SKM-1 treated with dmso at 0.1 percent for 144 hours (cell line): ENCODE measurements at regions not wholly inside any gene's neighbourhood (a gene's known extent, or its start where the extent isn't known, plus 50 kb on each side); places are given as distances from the start of the nearest gene placed in this dataset.

ENCODE experiments used
- DNase-seq: peaks from one replicate; lab custom pipeline; 2025; ENCODE audit not compliant: unreplicated experiment; lab: John Stamatoyannopoulos, UW

DNA sequence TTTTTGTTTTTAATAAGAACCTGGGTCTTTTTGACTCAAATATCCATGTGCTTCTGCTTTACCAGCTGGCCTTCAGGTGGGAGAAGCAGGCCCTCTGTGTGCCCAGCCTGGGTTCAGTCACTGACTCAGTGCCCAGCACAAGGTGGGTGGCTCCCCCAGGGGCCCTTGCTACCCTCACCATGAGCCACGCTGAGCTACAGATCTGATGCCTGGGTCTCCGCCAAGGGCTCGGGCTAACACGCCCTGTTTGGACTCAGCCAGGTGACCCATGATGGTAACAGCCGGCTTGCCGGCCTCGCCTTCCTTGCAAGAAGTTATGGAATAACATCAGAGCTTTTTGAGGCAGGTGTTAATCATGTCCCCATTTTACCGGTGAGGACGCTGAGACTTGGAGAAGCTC is 109.5 kb upstream of the NLRP1 start:
- DNase-seq: no peak

DNA sequence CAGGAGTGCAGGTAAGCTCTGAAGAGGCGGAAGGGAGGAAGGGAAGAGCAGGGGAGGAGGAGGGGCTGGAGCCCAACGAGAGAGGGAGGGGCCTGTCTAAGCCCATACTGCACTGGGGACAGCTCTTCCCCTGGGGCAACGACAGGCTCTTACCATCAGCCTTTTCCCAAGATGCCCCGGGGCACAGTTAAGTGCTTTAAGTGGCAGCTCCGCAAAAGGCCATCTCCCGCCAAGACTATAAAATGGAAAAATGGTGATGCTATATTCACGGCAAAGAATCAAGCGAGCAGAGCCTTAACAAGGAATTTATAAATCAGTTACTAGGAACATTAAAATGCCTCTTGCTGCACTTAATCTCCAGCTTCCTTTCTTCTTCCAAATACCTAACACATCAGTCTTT is 110.2 kb upstream of the NLRP1 start:
- DNase-seq: no peak

DNA sequence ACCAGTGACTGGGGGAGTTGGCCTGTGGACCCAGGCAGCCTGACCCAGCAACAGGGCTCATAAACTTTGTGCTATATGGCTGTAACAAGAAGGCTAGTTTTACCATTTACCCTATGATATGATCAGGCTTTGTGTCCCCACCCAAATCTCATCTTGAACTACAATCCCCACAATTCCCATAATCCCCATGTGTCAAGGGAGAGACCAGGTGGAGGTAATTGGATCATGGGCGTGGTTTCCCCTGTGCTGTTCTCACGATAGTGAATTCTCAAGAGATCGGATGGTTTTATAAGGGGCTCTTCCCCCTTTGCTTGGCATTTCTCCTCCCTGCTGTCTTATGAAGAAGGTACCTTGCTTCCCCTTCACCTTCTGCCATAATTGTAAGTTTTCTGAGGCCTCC is 111.2 kb upstream of the NLRP1 start:
- no peak for DNase-seq

DNA sequence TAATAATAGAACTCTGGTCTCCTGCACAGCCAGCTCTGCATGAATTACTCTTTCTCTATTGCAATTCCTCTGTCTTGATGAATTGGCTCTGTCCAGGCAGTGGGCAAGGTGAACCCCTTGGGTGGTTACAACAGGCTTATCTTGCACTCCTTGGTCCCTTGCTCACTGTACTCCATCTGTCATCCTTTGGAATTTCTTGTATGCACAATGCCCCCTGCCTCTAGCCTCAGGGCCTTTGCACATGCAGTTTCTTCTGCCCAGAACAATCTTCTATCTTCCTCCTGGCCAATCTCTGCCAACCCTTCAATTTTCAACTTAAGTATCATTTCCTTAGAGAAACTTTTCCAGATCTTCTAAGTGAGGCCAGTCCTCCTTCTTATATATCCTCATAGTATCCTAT is 114.7 kb upstream of the NLRP1 start:
- no peak for DNase-seq

DNA sequence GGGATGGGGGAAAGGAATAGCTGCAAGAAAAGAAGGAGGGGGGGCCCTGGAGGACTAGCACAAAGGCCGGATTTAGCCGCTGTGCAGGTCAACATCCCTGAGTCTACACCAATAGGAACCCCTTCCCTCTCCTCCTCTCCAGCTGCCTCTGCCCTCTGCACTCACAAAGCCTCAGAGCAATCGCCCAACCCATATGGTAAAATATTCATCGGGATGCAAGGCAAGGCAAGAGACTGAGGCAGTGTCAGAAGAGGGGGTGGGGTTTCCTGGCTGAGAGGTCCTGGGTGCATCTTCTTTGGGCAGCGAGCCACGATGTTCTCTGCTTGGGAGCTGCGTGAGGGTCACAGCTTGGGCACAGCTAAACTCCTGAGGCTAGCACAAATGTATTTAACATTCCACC is 115.5 kb upstream of the NLRP1 start:
- DNase-seq: no peak

DNA sequence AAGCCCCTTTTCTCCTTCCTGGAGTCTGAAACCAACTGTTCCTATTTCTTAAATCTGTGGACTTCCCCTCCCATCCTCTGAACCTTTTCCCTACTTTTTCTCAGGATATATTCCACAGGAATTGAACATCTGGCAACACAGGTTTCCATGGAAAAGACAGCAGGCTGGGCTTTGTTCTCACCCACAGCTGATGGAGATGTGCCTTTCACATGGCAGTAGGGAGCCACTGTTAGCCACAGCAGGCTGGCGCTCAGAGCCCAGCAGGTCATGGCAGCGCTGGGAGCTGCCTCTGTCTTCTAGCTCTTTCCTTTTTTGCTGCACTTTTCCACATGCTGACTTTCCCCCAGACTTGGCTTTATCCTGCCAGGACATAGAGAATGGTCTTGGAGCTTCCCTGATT is 116.4 kb upstream of the NLRP1 start:
- DNase-seq: no peak

DNA sequence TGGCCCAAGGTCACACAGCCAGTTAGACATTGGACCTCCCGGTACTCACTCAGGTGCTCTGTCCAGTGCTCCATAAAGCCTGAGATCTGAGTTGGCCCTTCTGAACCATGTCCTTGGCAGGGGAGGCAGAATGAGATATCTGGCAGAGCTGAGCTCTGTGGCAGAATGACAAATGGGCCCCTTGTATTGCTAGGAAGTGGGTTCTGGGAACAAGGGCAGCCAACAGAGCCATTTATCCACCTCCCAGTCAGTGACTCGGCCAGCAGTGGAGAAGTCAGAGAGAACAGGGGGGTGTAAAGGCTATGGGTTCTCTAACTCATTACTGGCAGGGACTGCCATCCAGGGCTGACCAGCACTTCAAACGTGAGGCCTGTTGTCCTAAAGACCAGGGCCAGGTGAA is 117.1 kb upstream of the NLRP1 start:
- no peak for DNase-seq

DNA sequence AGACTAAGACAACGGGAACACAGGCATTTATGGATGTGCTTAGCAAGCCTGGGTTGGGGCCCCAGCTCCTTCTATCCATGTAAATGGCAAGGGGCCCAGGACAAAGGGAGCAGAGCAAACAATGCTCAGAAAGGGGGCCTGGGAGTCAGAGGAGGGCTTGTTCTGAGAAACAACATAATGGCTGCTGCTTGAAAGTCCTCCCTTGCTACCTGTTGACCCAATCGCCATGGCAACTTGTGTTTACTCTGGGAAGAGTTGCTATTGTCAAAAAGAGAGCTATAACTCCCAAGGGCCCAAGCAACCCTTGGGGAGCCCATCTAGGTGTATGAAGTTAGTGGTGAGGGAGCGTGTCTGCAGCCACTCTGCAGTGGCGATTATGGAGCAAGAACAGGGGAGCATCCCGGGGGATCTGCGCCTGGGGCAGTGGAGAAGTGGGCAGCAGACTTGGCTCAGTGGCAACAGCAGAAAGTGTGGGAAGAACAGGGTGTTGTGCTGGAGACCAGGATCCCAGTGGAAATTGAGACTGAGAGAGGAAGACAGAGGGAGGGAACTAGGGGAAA is 118.7 kb upstream of the NLRP1 start:
- no peak for DNase-seq

DNA sequence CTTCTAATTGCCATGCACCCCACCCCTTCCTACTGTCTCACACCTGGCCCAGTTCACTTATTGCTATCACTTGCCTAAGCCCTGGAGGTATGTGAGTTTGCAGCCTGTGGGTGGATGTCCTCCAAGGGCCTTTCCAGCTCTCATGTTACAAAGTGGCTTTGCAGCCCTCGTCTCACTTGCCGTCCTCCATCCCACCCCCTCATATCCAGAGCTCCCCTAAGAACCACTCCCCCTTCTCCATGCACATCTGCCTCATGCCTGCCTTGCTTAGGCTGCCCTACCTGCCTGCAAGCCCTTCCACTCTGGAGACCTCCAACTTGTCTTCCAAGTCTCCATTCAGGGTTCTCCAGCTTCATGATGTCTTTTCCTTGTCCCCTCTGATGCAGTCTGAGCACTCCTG is 119.4 kb upstream of the NLRP1 start:
- no peak for DNase-seq

DNA sequence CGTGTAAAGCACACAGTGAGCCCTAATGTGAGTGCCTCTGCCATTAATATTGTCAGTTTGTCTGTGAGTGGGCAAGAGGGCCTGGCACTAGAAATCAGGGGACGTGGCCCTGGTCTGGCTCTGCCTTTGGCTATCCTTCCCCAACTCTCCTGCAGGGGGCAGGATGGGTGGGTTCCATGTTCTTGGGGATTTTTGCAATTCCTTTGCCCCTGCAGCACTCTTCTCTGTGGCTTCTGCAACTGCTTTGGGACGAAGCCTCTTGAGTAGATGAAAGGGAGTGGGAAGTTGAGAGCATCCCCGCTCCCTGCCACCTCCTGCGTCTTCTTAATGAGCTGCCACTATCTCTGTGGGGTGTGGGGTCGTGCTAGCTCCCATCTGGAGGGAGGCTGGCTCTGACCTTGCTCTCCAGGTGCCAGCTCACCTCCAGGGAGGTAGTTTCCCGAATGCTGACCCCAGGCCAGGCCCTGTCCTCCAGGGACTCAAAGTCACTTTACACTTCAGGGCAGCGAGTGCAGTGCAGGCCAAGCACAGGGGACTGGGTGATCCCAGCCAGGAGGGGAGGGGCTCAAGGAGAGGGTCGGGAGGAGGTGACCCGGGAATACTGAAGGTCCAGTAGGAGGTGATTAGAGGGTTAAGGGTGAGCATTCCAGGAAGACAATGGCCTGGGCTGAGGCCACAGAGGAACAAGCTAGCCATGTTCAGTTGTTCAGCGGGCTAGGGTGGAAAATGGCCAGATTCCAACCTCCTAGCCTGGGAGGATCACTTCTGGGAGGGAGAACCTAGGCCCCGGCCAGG is 121.0 kb upstream of the NLRP1 start:
- DNase-seq: no peak

DNA sequence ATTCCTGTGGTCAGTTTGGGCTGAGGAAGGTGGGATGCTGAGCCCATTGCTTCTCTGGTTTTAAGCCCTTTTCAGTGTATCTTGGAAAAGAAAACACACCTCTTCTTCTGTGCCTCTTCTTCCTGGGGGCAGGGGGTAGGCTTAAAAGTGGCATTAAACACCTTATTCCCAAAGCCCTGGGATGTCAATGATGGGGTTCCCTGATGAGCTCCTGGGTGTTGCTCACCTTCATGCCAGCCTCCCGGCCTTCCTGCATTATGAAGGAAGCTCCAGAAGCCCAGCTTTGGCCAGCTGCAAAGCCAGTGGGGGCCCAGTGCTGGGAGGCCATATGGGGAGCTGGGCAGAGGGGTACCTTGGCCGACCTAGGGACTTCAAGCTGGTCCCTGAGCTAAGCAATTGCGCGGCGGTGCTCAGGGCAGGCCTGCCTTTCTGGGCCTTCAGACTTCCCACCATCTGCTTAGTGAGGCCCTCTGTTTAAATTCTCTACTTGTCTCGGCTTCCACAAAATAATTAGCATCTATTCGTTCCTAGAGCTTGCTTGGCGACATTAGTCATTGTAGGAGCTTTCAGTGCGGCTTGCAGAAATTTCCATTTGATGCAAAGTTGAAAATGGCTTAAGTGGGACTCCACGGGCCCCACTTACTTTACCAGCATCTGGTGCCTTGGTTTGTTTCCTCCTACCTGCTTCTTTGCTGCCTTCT is 121.7 kb upstream of the NLRP1 start:
- no peak for DNase-seq

DNA sequence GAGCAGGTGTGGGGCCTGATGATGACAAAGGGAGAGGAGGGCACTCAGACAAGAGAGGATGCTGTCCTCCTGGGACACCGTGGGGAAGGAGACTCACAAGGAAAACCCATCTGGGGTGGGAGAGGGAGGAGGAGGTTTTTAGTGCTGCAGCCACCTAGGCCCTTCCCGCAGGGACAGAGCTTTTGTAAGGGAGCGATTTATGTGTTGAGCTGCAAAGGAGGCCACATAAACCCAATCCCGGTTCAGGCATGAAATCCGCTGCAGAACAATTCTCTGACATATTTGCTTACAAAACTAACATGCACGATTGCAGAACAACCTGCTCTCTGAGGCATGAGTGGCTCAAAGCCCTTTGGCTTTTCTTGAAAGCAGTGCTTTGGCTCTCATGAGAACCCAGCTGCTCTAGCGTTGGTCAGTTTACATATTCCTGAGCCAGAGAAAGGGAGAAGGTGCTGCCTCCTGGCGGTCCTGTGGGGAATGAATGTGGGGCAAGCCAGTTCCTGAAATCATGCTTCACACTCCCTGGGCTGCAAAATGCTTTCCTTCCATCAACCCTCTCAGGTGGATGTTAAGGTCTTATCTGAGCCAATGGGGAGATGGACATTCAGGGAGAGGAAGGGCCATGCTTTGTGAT is 122.4 kb upstream of the NLRP1 start:
- DNase-seq: no peak

DNA sequence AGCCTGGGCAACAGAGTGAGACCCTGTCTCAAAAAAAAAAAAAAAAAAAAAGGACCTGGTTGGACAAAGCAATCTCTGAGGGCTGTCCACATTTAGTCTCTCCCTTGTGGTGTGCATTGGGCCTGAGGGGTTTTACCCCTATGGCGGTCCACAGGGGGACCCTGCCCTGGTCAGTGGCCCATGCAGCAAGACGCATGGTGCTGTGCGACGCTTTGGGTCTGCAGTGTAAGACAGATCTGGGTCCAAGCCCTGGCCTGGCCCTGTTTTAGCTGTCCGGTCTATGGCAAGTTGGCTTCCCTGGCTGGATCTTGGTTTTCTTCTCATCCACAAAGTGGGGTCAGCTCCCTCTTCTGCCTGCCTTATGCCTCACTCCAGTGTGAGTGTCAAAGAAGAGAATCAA is 123.2 kb upstream of the NLRP1 start:
- DNase-seq: no peak

DNA sequence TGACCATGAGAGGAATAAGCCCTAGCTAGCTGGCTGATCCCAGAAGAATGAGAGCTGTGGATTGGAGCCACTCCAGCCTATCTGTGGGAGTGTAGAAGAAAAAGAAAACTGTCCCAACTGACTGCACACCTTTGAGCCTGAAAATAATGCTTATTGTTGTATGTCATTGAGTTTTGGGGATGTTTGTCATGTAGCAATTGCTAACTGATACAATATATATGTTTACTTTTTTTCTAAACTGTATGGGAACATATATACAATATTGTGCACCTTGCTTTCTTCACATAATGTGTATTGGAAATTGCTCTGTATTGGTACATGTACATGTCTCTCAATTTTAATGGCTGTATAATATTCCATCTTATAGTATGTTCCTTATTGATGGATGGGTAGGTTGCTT is 124.0 kb upstream of the NLRP1 start:
- no peak for DNase-seq

DNA sequence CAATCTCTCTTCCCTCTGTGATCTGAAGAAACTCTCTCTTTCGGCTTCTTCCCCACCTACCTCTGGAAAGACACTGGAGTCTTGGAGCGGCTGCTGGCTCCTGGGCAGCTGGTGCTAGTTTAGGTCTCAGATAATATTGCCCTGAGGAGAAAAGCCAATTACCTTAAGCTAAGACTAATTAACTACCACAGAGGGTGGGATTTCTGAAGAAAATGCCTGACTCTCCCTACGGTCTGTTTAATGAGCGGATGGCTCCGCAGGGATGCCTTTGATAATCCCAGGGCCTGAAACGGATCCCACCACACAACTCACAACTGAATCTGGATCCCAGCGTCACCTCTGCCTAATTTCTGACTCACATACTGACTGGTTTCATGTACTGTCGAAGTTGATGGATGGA is 127.0 kb upstream of the NLRP1 start:
- no peak for DNase-seq

DNA sequence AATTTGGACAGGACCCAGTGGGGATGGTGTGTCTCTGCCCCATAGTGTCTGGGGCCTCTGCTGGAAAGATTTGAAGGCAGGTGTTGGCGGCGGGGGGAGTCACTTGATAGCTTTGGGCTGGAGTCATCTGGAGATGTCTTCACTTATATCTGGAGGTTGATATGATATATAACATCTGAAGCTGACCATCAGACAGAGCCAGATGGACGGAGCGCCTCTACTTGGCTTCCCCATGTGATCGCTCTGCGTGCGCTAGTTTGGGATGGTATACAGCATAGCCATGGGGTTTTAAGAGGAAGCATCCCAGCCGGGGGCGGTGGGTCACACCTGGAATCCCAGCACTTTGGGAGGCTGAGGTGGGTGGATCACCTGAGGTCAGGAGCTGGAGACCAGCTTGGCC is 130.7 kb upstream of the NLRP1 start:
- no peak for DNase-seq

DNA sequence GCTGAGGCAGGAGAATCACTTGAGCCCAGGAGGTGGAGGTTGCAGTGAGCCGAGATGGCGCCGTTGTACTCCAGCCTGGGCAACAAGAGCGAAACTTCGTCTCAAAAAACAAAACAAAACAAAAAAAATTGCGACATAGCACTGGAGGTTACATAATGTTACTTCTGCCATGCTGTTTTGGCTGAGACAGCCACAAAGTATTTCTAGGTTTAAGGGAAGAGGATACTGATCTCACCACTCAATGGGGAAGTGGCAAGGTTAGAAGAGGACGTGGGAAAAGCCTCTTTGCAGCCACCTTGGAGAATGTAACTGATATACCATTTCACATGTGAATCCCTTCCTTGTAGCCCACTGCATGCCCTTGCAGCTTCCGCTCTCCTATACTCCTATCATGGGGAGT is 131.2 kb upstream of the NLRP1 start:
- peak; percentile 26 for DNase-seq

DNA sequence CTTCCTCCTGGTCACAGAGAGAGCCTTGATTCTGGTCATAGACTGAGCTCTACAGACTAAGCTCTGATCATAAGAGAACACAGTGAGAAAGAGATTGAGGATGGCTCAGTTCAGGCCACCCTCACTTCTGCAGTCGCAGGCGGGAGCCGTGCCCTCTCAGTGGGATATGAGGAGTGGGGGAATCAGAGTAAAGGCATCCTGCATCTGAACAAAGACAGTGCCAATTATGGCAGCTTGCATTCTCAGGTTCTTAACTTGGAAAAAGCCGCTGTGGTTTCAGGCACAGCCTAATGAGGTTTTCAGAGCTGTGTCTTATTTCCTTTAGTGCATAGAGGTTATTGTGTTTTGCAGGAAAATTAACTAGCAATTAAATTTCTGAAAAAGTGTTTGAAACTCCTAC is 134.4 kb upstream of the NLRP1 start:
- no peak for DNase-seq

DNA sequence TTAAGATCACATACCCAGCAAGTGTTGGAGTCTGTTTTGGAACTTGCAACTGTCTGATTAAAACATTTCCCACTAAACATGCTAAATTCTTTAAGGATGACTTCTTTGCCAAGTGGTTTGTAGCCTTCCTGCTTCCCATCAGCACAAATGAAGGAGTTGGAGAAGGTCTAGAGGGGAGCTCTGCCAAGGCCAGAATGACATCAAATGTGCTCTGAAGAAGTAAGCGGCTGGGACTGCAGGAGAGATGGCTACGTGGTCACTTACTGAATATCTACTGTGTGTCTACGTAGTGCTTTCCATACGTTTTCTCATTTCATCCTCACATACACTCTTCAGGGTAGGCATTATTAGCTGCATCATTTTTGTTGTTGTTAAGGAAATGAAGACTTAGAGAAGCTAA is 135.7 kb upstream of the NLRP1 start:
- DNase-seq: no peak

DNA sequence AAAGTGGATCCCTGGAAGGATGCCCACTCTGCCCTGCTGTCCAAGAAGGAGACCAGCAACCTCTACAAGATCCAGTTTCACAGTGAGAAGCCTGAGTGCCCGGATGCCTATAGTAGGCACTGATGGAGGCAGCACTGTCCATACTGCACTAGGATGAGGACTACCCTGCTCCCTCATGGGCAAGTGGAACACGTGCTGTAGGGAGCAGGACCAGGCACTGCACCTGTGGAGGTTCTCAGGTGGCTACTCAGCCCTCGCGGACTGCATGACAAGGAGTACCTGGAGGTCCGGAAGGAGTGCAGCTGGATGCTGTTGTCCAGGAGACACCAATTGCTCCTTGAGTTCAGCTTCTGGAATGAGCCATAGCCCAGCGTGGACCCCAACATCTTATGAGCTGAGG is 146.1 kb upstream of the NLRP1 start:
- no peak for DNase-seq

DNA sequence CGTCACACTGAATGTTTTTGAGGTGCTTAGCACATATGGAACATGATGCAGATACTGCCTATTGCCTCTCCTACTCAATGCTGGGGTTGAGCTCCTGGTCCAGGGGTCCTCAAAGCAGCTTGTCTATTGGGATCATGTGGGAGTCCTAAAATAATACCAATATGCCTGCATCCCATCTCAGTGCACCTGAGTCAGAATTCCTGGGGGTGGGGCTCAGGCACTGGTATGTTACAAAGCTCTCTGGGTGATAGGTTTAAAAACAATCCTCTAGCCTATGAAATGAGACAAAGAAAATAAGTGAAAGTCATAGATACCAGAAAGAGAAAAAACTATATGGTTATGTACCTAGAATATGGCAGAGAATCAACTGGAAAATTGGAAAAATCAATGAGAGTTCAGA is 156.6 kb upstream of the NLRP1 start:
- no peak for DNase-seq

DNA sequence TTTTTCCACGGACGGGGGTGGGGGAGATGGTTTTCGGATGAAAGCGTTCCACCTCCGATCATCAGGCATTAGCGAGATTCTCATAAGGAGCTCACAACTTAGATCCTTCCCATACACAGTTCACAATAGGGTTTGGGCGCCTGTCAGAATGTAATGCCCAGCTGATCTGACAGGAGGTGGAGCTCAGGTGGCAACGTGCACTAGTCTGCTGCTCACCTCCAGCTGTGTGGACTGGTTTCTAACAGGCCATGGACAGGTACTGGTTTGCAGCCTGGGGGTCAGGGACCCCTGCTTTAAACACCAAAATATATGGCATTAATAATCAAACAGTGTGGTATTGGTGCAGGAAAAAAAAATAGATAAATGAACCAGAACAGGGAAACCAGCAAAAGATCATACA is 157.5 kb upstream of the NLRP1 start:
- no peak for DNase-seq
